Muscle of leg (tissue), 3 donors: ENCODE measurements at regions not wholly inside any gene's neighbourhood (a gene's known extent, or its start where the extent isn't known, plus 50 kb on each side); places are given as distances from the start of the nearest gene placed in this dataset.

Experiments
- DNase-seq: peaks from one replicate; pipeline ENCODE4 v3.0.0; 2013
- H3K27ac ChIP-seq: one replicate; pipeline ENCODE4 v1.5.1; 2013; ENCODE audit warnings: mild to moderate bottlenecking, low read length, control low read depth
- H3K27me3 ChIP-seq: one replicate; pipeline ENCODE4 v1.6.1; 2013; ENCODE audit warnings: low read length; ENCODE audit not compliant: control insufficient read depth, insufficient read depth
- H3K36me3 ChIP-seq: one replicate; pipeline ENCODE4 v1.6.1; 2013; ENCODE audit warnings: low read length; ENCODE audit not compliant: control insufficient read depth, insufficient read depth
- H3K4me1 ChIP-seq: one replicate; pipeline ENCODE4 v1.6.1; 2013; ENCODE audit warnings: low read length; ENCODE audit not compliant: control insufficient read depth, insufficient read depth
- H3K4me3 ChIP-seq: one replicate; pipeline ENCODE4 v1.5.1; 2013; ENCODE audit warnings: low read length, control low read depth
- H3K9me3 ChIP-seq: replicated peaks from 2 replicates; pipeline ENCODE4 v1.6.1; 2013; ENCODE audit warnings: low read depth, low read length; ENCODE audit not compliant: control insufficient read depth
- WGBS: methylation state at CpG from one replicate; pipeline ENCODE4 v1.1.5; 2013; ENCODE audit warnings: missing lambda C conversion rate; ENCODE audit not compliant: insufficient coverage; 5-methylcytosine and 5-hydroxymethylcytosine counted together

- WGBS, result no CpG with 5 or more reads among the region's 1 CpG
- DNase-seq, result no peak
- H3K9me3 ChIP-seq, result no peaks in the 10 kb centered on the region
Observed at GRCh38 chr5:89493414-89493813, 610.4 kb upstream of the MEF2C start.

DNA sequence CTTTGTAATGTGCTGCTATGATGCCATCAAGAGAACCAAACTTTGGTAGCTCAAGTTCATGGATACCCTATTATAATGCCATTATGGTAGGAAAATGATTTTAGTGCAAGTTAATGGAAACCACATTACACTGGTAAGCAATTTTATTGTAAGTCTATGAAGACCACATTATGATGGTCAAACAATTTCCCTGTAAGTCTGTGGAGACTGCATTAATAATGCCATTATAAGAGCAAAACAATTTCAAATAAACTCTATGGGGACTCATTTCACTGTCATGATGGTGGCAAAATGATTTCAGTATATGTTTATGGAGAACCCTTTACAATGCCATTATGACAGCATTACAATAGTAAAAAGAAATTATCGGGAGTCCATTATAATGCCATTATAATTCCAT, 602.0 kb upstream of the MEF2C start:
- no peak for DNase-seq
- no peaks in the 10 kb centered on the region for H3K27me3 ChIP-seq
- no peak overlapping the region for H3K4me3 ChIP-seq
- H3K27ac ChIP-seq, result no peak overlapping the region
- H3K9me3 ChIP-seq, result no peaks in the 10 kb centered on the region
- WGBS, result no CpG with 5 or more reads among the region's 1 CpG
- H3K36me3 ChIP-seq, result no peaks in the 10 kb centered on the region
- no peaks in the 10 kb centered on the region for H3K4me1 ChIP-seq

More at GRCh38 chr5:89493414-89493813, 610.4 kb upstream of the MEF2C start:
- no peak overlapping the region for H3K4me3 ChIP-seq
- no peaks in the 10 kb centered on the region for H3K27me3 ChIP-seq
- no peaks in the 10 kb centered on the region for H3K4me1 ChIP-seq
- no peak overlapping the region for H3K27ac ChIP-seq
- no peaks in the 10 kb centered on the region for H3K36me3 ChIP-seq

DNA sequence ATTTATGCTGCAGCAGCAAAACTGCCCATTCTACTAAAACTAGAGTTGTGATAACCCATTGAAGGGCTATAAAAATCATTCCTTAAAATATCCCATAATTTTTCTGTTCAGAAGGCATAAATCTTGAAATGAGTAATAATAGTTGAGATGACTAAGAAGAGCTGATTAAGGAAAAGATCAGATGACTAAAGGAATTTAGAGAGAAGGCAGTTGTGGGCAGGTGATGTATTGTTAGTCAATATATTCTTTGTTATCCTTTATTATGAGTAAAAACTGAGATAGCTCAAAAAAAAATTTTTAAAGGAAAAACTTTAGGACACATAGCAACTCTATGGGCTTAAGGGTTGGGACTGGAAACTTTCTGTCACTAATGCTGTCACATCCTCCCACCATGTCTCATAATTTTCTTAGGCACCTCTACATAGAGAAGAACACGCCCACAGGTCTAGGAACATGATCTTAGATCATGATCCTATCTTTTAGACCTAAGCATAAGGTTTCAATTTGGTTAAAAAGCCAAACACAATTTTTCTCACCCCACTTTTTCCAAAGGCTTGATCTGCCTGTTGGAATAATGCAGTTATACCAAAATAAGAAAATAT, 597.5 kb upstream of the MEF2C start:
- WGBS, result no CpG with 5 or more reads among the region's 1 CpG
- Histone ChIP-seq H3K36me3 (no peaks in the 10 kb centered on the region), H3K4me1 (no peaks in the 10 kb centered on the region), H3K27ac (no peak overlapping the region), H3K27me3 (no peaks in the 10 kb centered on the region), H3K4me3 (no peak overlapping the region), H3K9me3 (no peaks in the 10 kb centered on the region)
- DNase-seq, result no peak

DNA sequence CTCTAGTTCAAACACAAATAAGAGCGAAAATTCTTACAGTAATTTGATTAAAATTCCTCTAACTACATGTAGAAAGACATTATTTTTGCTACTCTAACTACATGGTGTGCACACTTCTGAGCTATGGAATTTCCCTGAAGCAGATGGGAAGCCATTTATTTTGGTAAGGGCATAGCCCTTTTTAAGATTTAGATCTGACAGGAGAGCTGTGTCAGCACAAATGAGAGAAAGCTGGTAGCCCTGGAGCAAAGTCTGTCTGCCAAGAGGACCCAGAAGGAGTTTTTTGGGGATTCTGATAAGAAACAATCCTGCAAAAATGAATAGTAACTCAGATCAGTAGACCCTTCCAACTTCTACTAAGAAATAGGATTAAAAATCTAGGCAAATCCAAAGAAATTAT, 595.9 kb upstream of the MEF2C start:
- no peak overlapping the region for H3K27ac ChIP-seq
- no peaks in the 10 kb centered on the region for H3K4me1 ChIP-seq
- no peak overlapping the region for H3K4me3 ChIP-seq
- no peak for DNase-seq
- no peaks in the 10 kb centered on the region for H3K36me3 ChIP-seq
- no peaks in the 10 kb centered on the region for H3K27me3 ChIP-seq
- no peaks in the 10 kb centered on the region for H3K9me3 ChIP-seq
- no CpG with 5 or more reads among the region's 1 CpG for WGBS

DNA sequence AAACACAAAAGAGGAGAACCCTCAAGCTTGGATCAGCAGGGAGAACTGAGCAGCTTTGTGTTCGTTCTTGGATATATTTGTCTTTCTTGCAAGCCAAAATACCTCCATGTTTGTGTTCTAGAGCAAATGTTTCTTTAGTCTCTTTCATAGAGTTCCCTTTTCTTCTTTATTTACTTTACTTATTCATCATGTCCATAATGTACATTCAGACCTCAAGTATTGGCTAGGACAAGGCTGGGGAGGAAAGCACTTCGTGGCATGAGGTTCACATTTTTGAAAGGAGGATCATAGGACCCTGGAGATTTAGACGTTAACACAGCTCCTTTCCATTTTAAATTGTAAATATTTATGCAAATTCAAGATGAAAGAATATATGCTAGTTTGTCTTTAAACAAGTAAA, 590.2 kb upstream of the MEF2C start:
- Histone ChIP-seq H3K27ac (no peak overlapping the region), H3K36me3 (no peaks in the 10 kb centered on the region), H3K4me3 (no peak overlapping the region), H3K9me3 (no peaks in the 10 kb centered on the region), H3K27me3 (no peaks in the 10 kb centered on the region), H3K4me1 (no peaks in the 10 kb centered on the region)
- DNase-seq, result no peak
- no CpG with 5 or more reads among the region's 3 CpGs for WGBS

- H3K36me3 ChIP-seq, result no peaks in the 10 kb centered on the region
- WGBS, result no CpG with 5 or more reads among the region's 1 CpG
- no peak overlapping the region for H3K4me3 ChIP-seq
- no peak for DNase-seq
- H3K9me3 ChIP-seq, result no peaks in the 10 kb centered on the region
- no peaks in the 10 kb centered on the region for H3K27me3 ChIP-seq
- H3K27ac ChIP-seq, result no peak overlapping the region
- H3K4me1 ChIP-seq, result no peaks in the 10 kb centered on the region
Observed at GRCh38 chr5:89471541-89471940, 588.6 kb upstream of the MEF2C start.

DNA sequence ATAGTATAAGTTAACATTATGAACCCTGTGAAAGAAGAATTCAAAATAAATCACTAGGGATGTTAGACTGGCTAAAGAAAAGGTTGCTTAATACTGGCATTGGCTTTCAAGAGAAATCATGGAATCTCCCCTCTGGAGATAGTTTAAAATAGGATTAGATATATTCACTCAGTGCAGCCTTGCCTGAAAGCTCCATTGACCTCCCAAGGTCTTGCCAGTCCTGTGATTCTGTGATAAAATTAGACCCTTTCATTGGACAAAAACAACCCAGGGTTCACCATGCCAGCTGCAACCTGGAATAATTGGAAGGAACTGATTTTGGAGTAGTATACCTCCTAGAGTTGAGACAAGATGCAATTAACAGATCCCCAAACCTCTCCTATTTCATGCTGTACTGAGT, 588.1 kb upstream of the MEF2C start:
- no peak for DNase-seq
- Histone ChIP-seq H3K27me3 (no peaks in the 10 kb centered on the region), H3K4me3 (no peak overlapping the region), H3K36me3 (no peaks in the 10 kb centered on the region), H3K27ac (no peak overlapping the region), H3K4me1 (no peaks in the 10 kb centered on the region), H3K9me3 (no peaks in the 10 kb centered on the region)

DNA sequence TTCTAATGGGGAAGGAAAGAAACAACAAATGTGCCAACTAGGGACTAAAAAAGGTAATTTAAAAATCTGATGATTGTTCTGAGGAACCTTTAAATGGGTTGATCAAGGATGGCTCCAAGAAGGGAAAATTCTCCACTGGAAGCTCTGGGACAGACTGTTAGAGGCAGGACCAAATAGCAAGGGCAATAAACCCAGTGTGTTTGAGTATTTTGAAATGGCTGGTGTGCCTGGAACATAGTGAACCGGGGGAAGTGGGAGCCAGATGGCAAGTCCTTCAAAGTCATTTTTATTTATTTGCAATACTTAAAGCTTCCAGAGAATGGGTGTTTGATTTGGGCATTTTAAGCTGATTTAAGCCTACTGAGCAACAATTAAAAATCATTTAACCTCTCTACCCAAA, 587.7 kb upstream of the MEF2C start:
- H3K27ac ChIP-seq, result no peak overlapping the region
- DNase-seq, result no peak
- no peak overlapping the region for H3K4me3 ChIP-seq
- no peaks in the 10 kb centered on the region for H3K27me3 ChIP-seq
- H3K9me3 ChIP-seq, result no peaks in the 10 kb centered on the region
- H3K36me3 ChIP-seq, result no peaks in the 10 kb centered on the region
- no CpG with 5 or more reads among the region's 1 CpG for WGBS
- H3K4me1 ChIP-seq, result no peaks in the 10 kb centered on the region

GRCh38 chr5:89458332-89458656, 575.3 kb upstream of the MEF2C start:
- Histone ChIP-seq H3K4me3 (no peak overlapping the region), H3K9me3 (no peaks in the 10 kb centered on the region), H3K4me1 (peaks cover 13% of the 10 kb centered on the region), H3K27ac (peak overlapping the region; percentile 84), H3K36me3 (no peaks in the 10 kb centered on the region), H3K27me3 (no peaks in the 10 kb centered on the region)
- no peak for DNase-seq
- 40% methylated on average over 1 of the region's 1 CpG for WGBS

DNA sequence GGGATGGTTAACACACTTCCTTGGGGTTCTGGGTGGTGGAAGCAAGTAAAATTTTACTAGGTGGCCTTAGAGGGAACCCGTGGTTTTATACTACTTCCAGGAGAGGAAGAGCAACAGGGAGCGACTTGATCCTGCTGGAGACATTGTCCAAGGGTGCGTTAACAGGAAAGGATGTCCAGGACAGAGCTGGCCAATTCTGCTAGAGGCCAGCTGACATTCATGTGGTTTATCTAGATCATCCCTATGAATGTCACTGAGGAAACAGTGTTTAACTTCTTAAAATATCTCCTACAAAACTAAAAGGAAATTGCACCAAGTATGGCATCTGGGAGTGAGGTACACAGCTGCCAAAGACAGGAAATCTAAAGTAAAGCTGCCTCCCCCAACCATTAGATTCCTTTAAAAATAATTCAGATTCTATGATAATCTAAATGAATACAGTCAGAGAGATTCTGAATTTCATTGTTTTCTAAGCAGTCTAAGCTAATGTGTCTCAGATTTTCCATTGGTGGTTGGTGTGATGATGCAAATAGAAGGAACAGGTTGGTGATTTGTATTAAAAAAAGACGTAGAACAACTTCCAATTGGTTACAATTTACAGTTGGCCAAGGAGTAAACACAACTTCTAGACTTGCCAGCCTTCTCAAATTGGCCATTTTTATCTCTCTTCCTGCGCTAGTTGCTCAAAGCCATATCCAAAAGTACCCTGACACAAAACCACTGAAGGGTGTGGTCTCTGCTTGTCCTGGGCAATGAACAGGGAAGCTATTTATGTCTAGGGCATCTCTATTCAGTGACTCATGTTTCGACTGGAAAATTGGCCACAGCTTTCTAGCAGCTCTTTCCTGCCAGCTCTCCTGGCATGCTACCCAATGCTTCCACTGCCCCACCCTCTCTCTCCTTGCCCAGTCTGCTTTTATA, 574.7 kb upstream of the MEF2C start:
- H3K27me3 ChIP-seq, result no peaks in the 10 kb centered on the region
- H3K4me1 ChIP-seq, result peaks cover 13% of the 10 kb centered on the region
- DNase-seq, result peak; percentile 86
- no peaks in the 10 kb centered on the region for H3K9me3 ChIP-seq
- no peak overlapping the region for H3K4me3 ChIP-seq
- H3K27ac ChIP-seq, result peak overlapping the region; percentile 84
- WGBS, result 54% methylated on average over 4 of the region's 6 CpGs
- no peaks in the 10 kb centered on the region for H3K36me3 ChIP-seq
